ENCODE measurements at regions not wholly inside any gene's neighbourhood (a gene's known extent, or its start where the extent isn't known, plus 50 kb on each side); places are given as distances from the start of the nearest gene placed in this dataset.

DNA sequence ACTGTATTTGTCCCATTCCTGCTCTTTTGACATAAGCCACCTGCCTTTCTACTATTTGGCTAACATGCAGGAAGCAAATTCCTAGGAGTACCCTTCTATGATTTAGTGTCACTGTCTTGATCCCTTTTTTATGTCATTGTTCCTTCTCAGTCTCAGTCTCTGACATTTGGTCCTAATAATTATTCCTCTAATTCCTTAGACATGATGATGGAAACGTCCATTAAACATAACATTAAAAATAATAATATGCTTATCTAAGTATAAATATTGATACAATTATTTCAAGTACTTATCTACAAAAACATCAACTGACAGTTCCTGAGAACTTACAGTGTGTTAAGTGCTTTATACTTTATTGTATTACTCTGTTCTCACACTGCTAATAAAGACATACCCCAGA lies 857.0 kb upstream of the LCORL start:
- H3K27ac ChIP-seq (ENCODE audit: low read depth, low read length), result no peak overlapping the region
- H3K4me2 ChIP-seq (ENCODE audit: low read depth, low read length, poor library complexity, severe bottlenecking), result no peak overlapping the region
- no peaks in the 10 kb centered on the region for H3K27me3 ChIP-seq (ENCODE audit: low read length)
- H4K20me1 ChIP-seq (ENCODE audit: low read depth, low read length), result no peaks in the 10 kb centered on the region
- peaks cover 1% of the 10 kb centered on the region; the same call in 1 of the 2 replicates for H3K9me3 ChIP-seq (ENCODE audit: insufficient read depth, low read length)
- no peak overlapping the region for H2AFZ ChIP-seq (ENCODE audit: low read depth, low read length, severe bottlenecking)
- H3K36me3 ChIP-seq (ENCODE audit: low read length), result no peaks in the 10 kb centered on the region
- no peaks in the 10 kb centered on the region for H3K79me2 ChIP-seq (ENCODE audit: insufficient read depth, low read length)
- no peak overlapping the region for H3K9ac ChIP-seq (ENCODE audit: low read length)
- no peaks in the 10 kb centered on the region for H3F3A ChIP-seq (ENCODE audit: insufficient read depth)
- no peak for TF ChIP-seq EZH2phosphoT487 (conservative IDR thresholded peaks at IDR 0.05; ENCODE audit: low read length)
- TF ChIP-seq, protein P1, sequence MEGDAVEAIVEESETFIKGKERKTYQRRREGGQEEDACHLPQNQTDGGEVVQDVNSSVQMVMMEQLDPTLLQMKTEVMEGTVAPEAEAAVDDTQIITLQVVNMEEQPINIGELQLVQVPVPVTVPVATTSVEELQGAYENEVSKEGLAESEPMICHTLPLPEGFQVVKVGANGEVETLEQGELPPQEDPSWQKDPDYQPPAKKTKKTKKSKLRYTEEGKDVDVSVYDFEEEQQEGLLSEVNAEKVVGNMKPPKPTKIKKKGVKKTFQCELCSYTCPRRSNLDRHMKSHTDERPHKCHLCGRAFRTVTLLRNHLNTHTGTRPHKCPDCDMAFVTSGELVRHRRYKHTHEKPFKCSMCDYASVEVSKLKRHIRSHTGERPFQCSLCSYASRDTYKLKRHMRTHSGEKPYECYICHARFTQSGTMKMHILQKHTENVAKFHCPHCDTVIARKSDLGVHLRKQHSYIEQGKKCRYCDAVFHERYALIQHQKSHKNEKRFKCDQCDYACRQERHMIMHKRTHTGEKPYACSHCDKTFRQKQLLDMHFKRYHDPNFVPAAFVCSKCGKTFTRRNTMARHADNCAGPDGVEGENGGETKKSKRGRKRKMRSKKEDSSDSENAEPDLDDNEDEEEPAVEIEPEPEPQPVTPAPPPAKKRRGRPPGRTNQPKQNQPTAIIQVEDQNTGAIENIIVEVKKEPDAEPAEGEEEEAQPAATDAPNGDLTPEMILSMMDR (IDR thresholded peaks at IDR 0.05; ENCODE audit: insufficient read depth, low read length, poor library complexity, severe bottlenecking), result no peak
- no peak overlapping the region for H3K4me3 ChIP-seq (ENCODE audit: insufficient read depth, low read length, poor library complexity, severe bottlenecking)
- H3K9me2 ChIP-seq (replicated peaks; ENCODE audit: insufficient read depth, low read length), result no peaks in the 10 kb centered on the region

DNA sequence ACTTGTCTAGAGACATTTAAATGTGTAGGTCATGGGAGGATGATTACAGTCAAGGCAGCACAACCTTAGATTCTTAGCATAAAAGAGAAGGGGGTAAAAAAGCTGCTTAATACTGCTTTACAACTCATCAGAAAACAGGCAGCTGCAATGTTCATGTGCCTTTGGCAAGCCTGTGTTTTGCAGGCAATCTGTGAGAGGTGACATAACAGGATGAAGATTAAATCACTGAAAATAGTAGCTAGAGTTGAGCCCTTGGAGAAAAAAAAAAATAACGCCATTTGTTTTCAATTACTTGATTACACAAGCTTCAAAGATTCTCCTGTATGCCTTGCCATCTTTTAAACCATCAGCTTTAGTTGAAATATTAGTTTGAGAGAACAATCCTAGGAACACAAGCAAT lies 847.6 kb upstream of the LCORL start:
- Histone ChIP-seq H3F3A (ENCODE audit: insufficient read depth) (no peaks in the 10 kb centered on the region), H3K9ac (ENCODE audit: low read length) (no peak overlapping the region), H4K20me1 (ENCODE audit: low read depth, low read length) (no peaks in the 10 kb centered on the region), H3K79me2 (ENCODE audit: insufficient read depth, low read length) (no peaks in the 10 kb centered on the region), H3K9me3 (ENCODE audit: insufficient read depth, low read length) (peaks cover 11% of the 10 kb centered on the region; the same call in 1 of the 2 replicates), H3K9me2 (replicated peaks; ENCODE audit: insufficient read depth, low read length) (no peaks in the 10 kb centered on the region), H3K4me2 (ENCODE audit: low read depth, low read length, poor library complexity, severe bottlenecking) (no peak overlapping the region), H3K27ac (ENCODE audit: low read depth, low read length) (no peak overlapping the region), H3K36me3 (ENCODE audit: low read length) (no peaks in the 10 kb centered on the region), H3K4me3 (ENCODE audit: insufficient read depth, low read length, poor library complexity, severe bottlenecking) (no peak overlapping the region), H2AFZ (ENCODE audit: low read depth, low read length, severe bottlenecking) (no peak overlapping the region), H3K27me3 (ENCODE audit: low read length) (no peaks in the 10 kb centered on the region)
- TF ChIP-seq, protein P1 (IDR thresholded peaks at IDR 0.05; ENCODE audit: insufficient read depth, low read length, poor library complexity, severe bottlenecking), result no peak
- no peak for TF ChIP-seq EZH2phosphoT487 (conservative IDR thresholded peaks at IDR 0.05; ENCODE audit: low read length)

DNA sequence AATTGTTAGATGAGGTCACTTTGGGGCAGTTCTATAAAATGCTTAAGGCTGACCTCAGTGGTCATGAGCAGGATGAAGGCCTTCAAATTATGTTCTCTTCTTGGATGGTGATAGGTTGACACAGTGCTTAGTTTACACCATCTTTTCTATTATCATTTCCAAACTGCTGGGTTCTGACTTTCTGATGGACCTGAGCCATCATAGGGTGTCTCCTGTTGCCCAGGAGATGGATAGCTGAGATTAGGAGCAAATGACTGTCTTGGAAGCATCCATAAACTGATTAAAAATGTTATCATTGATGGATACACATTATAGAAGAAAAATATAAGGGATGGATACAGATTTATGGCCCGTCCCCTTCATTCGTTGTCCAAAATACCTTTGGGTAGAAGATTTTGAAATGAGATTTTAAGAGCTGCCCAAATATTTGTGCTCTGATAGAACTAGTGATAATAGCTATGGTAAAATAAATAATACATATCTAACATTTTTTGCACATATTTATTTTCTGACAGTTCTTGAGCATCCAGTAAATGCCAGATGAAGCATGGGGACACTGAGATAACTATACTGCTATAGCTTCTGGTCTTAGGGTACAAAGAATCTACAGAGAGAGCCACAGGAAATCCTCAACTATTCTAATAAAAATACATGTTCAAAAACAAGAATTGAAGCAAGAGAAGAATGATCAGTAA lies 839.4 kb upstream of the LCORL start:
- H3K4me3 ChIP-seq (ENCODE audit: insufficient read depth, low read length, poor library complexity, severe bottlenecking), result no peak overlapping the region
- no peak for TF ChIP-seq EZH2phosphoT487 (conservative IDR thresholded peaks at IDR 0.05; ENCODE audit: low read length)
- TF ChIP-seq, protein P1 (IDR thresholded peaks at IDR 0.05; ENCODE audit: insufficient read depth, low read length, poor library complexity, severe bottlenecking), result no peak
- no peak overlapping the region for H3K4me2 ChIP-seq (ENCODE audit: low read depth, low read length, poor library complexity, severe bottlenecking)
- no peak overlapping the region for H3K27ac ChIP-seq (ENCODE audit: low read depth, low read length)
- no peaks in the 10 kb centered on the region for H3K36me3 ChIP-seq (ENCODE audit: low read length)
- no peaks in the 10 kb centered on the region for H3F3A ChIP-seq (ENCODE audit: insufficient read depth)
- no peaks in the 10 kb centered on the region for H3K9me3 ChIP-seq (ENCODE audit: insufficient read depth, low read length)
- H3K27me3 ChIP-seq (ENCODE audit: low read length), result no peaks in the 10 kb centered on the region
- no peak overlapping the region for H2AFZ ChIP-seq (ENCODE audit: low read depth, low read length, severe bottlenecking)
- no peaks in the 10 kb centered on the region for H3K79me2 ChIP-seq (ENCODE audit: insufficient read depth, low read length)
- no peak overlapping the region for H3K9ac ChIP-seq (ENCODE audit: low read length)
- no peaks in the 10 kb centered on the region for H3K9me2 ChIP-seq (replicated peaks; ENCODE audit: insufficient read depth, low read length)
- no peaks in the 10 kb centered on the region for H4K20me1 ChIP-seq (ENCODE audit: low read depth, low read length)

Measured in SU-DHL-6 (cell line).